Type B pancreatic cell (in vitro differentiated cells): ENCODE measurements at regions not wholly inside any gene's neighbourhood (a gene's known extent, or its start where the extent isn't known, plus 50 kb on each side); places are given as distances from the start of the nearest gene placed in this dataset.

Source experiments
- DNase-seq: peaks from one replicate; pipeline ENCODE4 v3.0.0; 2021; ENCODE audit warnings: mixed read lengths; ENCODE audit not compliant: unreplicated experiment; ENCODE audit errors: extremely low spot score
- H3K27ac Mint-ChIP-seq: 2 replicates; pipeline ENCODE4 v1.8.0; 2021; ENCODE audit warnings: mild to moderate bottlenecking, mixed read lengths
- H3K27me3 Mint-ChIP-seq: 2 replicates; pipeline ENCODE4 v1.8.0; 2021; ENCODE audit warnings: mixed read lengths
- H3K36me3 Mint-ChIP-seq: 2 replicates; pipeline ENCODE4 v1.8.0; 2021; ENCODE audit warnings: mixed read lengths
- H3K4me1 Mint-ChIP-seq: one replicate; pipeline ENCODE4 v1.8.0; 2021; ENCODE audit warnings: mixed read lengths; ENCODE audit not compliant: unreplicated experiment
- H3K4me3 Mint-ChIP-seq: 2 replicates; pipeline ENCODE4 v1.8.0; 2021; ENCODE audit warnings: mild to moderate bottlenecking, mixed read lengths
- H3K9me3 Mint-ChIP-seq: 2 replicates; pipeline ENCODE4 v1.8.0; 2021; ENCODE audit warnings: mixed read lengths
- TF ChIP-seq, protein P1 (sequence below): fragments of 200-600 bp; sonication (generic); conservative IDR thresholded peaks from 2 replicates; pipeline ENCODE4 v1.5.0; 2021; ENCODE audit warnings: antibody characterized with exemption, mild to moderate bottlenecking

DNA sequence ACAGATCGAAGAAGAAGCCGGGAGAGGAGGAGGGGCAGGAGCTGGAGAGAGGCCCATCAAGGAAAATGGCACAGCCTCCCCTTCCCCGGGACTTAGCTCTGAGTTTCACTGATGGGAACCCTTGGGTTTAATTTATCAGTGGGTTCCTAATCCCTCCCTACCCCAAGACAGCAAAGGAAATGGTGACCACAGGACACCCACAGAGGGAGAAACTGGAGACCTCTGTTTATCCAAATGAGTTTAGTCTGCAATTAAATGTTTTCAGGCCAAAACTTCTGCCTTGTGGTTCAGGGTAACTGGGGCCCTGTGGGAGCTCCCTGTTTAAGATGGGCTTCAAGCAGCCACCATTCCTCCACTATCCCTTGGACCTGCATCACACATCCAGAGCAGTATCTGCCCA lies 190.8 kb upstream of the TOPAZ1 start:
- TF ChIP-seq, protein P1, sequence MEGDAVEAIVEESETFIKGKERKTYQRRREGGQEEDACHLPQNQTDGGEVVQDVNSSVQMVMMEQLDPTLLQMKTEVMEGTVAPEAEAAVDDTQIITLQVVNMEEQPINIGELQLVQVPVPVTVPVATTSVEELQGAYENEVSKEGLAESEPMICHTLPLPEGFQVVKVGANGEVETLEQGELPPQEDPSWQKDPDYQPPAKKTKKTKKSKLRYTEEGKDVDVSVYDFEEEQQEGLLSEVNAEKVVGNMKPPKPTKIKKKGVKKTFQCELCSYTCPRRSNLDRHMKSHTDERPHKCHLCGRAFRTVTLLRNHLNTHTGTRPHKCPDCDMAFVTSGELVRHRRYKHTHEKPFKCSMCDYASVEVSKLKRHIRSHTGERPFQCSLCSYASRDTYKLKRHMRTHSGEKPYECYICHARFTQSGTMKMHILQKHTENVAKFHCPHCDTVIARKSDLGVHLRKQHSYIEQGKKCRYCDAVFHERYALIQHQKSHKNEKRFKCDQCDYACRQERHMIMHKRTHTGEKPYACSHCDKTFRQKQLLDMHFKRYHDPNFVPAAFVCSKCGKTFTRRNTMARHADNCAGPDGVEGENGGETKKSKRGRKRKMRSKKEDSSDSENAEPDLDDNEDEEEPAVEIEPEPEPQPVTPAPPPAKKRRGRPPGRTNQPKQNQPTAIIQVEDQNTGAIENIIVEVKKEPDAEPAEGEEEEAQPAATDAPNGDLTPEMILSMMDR = no peak
- H3K27me3 Mint-ChIP-seq = peaks cover 5% of the 10 kb centered on the region
- H3K9me3 Mint-ChIP-seq = peaks cover 10% of the 10 kb centered on the region
- H3K4me1 Mint-ChIP-seq = peaks cover 10% of the 10 kb centered on the region
- H3K27ac Mint-ChIP-seq = no peak overlapping the region
- H3K4me3 Mint-ChIP-seq = no peak overlapping the region
- peaks cover 3% of the 10 kb centered on the region for H3K36me3 Mint-ChIP-seq
- DNase-seq = no peak

DNA sequence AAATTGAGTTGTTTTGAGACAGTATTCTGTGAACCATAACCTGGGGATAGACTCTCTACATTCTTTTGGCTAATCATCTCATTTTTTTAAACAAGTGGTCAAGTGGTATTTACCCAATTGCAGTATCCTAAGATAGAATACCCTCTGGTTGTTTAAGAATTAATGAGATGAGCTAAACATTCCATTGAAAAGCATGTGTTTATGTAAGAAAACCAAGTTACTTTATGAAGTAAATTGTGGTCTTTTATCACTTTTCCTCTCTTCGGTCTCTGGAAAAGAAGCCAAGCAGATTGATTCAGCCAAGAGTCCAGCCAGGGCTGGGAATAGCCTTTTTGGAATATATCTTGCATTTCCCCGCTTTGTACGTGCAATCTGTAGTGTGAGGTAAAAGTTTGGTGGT lies 185.7 kb upstream of the TOPAZ1 start:
- H3K4me3 Mint-ChIP-seq = no peak overlapping the region
- H3K9me3 Mint-ChIP-seq = no peaks in the 10 kb centered on the region
- H3K27me3 Mint-ChIP-seq = peaks cover 39% of the 10 kb centered on the region
- TF ChIP-seq, protein P1 = no peak
- DNase-seq = no peak
- peaks cover 3% of the 10 kb centered on the region for H3K36me3 Mint-ChIP-seq
- H3K27ac Mint-ChIP-seq = no peak overlapping the region
- H3K4me1 Mint-ChIP-seq = peaks cover 36% of the 10 kb centered on the region

DNA sequence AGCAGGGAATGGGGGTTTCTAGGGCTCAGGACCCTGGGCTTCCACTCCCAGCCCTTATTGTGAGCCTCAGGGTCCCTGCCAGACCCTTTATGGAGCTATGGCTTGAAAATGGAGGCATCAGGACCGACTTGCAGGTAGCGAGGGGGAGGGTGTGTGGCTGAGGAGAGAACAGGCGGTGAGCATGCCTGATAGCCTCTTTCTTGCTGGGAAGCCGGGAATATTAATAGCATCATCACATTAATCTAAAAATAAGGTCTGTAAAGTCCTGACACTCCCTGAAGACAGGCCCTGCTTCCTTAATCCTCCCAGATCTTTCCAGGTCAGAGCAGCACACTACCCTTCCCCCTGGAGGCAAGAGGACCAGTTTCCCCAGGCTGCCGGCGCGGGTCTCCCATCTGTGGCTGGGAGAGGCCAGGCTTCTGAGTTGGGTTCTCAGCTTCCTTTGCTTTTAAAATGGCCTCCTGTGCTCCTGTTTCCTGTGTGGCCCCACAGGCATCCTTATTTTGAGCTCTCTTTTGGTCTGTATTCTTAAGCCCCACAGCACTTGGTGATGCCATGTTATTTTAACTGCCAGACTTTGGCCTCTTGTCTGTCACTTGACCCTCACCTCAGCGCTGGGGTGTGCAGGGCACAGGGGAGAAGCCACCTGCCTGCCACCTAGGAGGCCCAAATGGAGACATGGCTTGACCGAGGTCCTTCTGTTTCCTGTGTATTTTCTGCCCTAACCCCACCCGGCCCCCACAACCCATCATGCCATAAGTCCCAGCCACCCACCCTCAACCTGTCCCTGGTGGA lies 185.0 kb upstream of the TOPAZ1 start:
- no peak for DNase-seq
- TF ChIP-seq, protein P1 = no peak
- Mint-ChIP-seq H3K9me3 (no peaks in the 10 kb centered on the region), H3K4me3 (no peak overlapping the region), H3K27ac (no peak overlapping the region), H3K4me1 (peaks cover 37% of the 10 kb centered on the region), H3K36me3 (peaks cover 3% of the 10 kb centered on the region), H3K27me3 (peaks cover 40% of the 10 kb centered on the region)

DNA sequence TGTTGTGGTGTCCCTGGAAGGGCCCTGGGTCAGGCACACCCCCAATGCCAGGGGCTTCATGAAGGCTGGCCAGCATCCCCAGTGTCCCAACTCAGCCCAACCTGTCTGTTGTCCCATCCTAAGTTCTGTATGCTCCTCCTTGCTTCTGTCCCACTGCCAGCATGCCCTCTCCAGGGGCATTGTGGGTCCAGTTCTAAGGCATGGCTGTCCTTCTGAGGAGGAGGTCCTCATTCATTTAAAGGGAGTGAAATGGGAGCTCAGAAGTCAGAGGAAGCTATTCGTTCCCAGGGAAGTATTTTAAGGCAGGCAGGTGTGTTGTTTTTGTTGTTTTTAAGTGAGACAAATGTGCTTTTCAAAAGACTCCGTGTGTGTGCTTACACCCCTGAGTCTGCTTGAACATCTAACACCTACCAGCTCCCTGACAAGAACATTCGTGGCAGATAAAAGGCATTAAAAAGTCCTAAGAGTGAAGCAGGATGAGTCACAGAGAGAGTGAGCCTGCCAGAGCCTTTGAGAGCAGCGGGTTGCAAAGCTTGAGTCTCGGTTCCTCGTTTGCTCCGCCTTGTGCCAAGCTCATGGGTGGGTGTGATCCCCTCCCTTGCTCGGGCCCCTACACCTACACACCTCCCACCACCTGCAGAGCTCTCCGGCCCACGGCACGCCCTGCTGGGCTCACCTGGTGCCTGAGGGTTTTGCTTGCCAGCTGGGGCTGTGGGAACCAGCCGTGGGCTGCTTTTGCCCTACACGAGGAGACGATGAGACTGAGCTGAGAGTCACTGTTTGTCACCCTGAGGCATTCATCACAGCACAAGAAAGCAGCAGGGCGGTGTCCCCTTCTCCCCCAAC lies 183.4 kb upstream of the TOPAZ1 start:
- Mint-ChIP-seq H3K9me3 (peaks cover under 1% of the 10 kb centered on the region), H3K4me1 (peaks cover 44% of the 10 kb centered on the region), H3K27me3 (peaks cover 54% of the 10 kb centered on the region), H3K4me3 (no peak overlapping the region), H3K36me3 (no peaks in the 10 kb centered on the region), H3K27ac (no peak overlapping the region)
- TF ChIP-seq, protein P1 = no peak
- no peak for DNase-seq

DNA sequence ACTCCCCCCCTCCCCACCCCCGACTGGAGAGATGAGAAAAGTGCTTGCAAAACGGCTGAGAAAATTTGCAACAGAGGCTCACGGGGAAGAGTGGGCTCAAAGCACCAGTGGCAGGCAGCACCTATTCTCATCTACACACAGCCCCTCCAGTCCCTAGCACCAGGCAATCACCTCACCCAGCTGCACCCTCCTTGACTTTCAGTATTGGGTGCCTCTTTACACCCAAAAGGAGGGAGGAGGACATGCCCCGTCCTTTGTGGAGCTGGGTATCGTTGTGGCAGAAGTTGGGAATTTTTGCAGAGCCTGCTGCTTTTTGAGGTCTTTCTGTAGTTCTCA lies 182.8 kb upstream of the TOPAZ1 start:
- peaks cover 60% of the 10 kb centered on the region for H3K27me3 Mint-ChIP-seq
- no peak for DNase-seq
- H3K4me3 Mint-ChIP-seq = no peak overlapping the region
- no peaks in the 10 kb centered on the region for H3K36me3 Mint-ChIP-seq
- TF ChIP-seq, protein P1 = no peak
- peaks cover 44% of the 10 kb centered on the region for H3K4me1 Mint-ChIP-seq
- H3K27ac Mint-ChIP-seq = no peak overlapping the region
- peaks cover 4% of the 10 kb centered on the region for H3K9me3 Mint-ChIP-seq
